GM23338 (cell line): ENCODE measurements at regions not wholly inside any gene's neighbourhood (a gene's known extent, or its start where the extent isn't known, plus 50 kb on each side); places are given as distances from the start of the nearest gene placed in this dataset.

Source experiments
- ATAC-seq: fragments of 200-7000 bp; cut with Tn5 transposase; 3 replicates; pipeline ENCODE4 v1.9.1; 2020
- DNase-seq: peaks from one replicate; pipeline ENCODE4 v3.0.0-alpha.2; 2015; ENCODE audit warnings: low spot score
- H2AFZ ChIP-seq: fragments of 200-600 bp; sonication (generic); 2 replicates; pipeline ENCODE4 v1.8.0; 2016; ENCODE audit warnings: antibody characterized with exemption, mild to moderate bottlenecking, moderate library complexity
- H3F3A ChIP-seq: fragments of 200-600 bp; sonication (generic); replicated peaks from 2 replicates; pipeline ENCODE4 v1.8.0; 2017; ENCODE audit warnings: antibody characterized with exemption, mixed run types, low read depth
- H3K27ac ChIP-seq: fragments of 200-600 bp; sonication (generic); 2 replicates; pipeline ENCODE4 v1.6.1; 2016; ENCODE audit warnings: low read depth
- H3K27me3 ChIP-seq: fragments of 200-600 bp; sonication (generic); 2 replicates; pipeline ENCODE4 v1.8.0; 2016; ENCODE audit warnings: mild to moderate bottlenecking, mixed run types, moderate library complexity; ENCODE audit not compliant: insufficient read depth
- H3K36me3 ChIP-seq: fragments of 200-600 bp; sonication (generic); 2 replicates; pipeline ENCODE4 v1.8.0; 2016; ENCODE audit warnings: mild to moderate bottlenecking; ENCODE audit not compliant: insufficient read depth
- H3K4me1 ChIP-seq: fragments of 200-600 bp; sonication (generic); 2 replicates; pipeline ENCODE4 v1.8.0; 2016; ENCODE audit warnings: mild to moderate bottlenecking, moderate library complexity; ENCODE audit not compliant: insufficient read depth
- H3K4me2 ChIP-seq: fragments of 200-600 bp; sonication (generic); 2 replicates; pipeline ENCODE4 v1.7.1; 2017; ENCODE audit warnings: mixed run types
- H3K4me3 ChIP-seq: fragments of 200-600 bp; sonication (generic); 2 replicates; pipeline ENCODE4 v1.6.1; 2016; ENCODE audit warnings: mixed run types
- H3K79me2 ChIP-seq: fragments of 200-600 bp; sonication (generic); replicated peaks from 2 replicates; pipeline ENCODE4 v1.8.0; 2017; ENCODE audit warnings: mild to moderate bottlenecking; ENCODE audit not compliant: insufficient read depth
- H3K9me2 ChIP-seq: fragments of 200-600 bp; sonication (generic); 2 replicates; pipeline ENCODE4 v1.8.0; 2017; ENCODE audit not compliant: insufficient read depth
- H4K20me1 ChIP-seq: fragments of 200-600 bp; sonication (generic); replicated peaks from 2 replicates; pipeline ENCODE4 v1.8.0; 2017; ENCODE audit warnings: mild to moderate bottlenecking; ENCODE audit not compliant: insufficient read depth
- H3K27ac Mint-ChIP-seq: 2 replicates; pipeline ENCODE4 v1.8.0; 2020; ENCODE audit warnings: inconsistent platforms, mild to moderate bottlenecking, moderate library complexity, mixed read lengths
- H3K27me3 Mint-ChIP-seq: 3 replicates; pipeline ENCODE4 v1.8.0; 2022; ENCODE audit warnings: low read depth, mild to moderate bottlenecking, moderate library complexity, mixed read lengths, inconsistent platforms; ENCODE audit not compliant: insufficient read depth, poor library complexity
- H3K36me3 Mint-ChIP-seq: 3 replicates; pipeline ENCODE4 v1.8.0; 2021; ENCODE audit warnings: low read depth, mild to moderate bottlenecking, inconsistent platforms, moderate library complexity, mixed read lengths
- H3K4me1 Mint-ChIP-seq: 3 replicates; pipeline ENCODE4 v1.8.0; 2020; ENCODE audit warnings: mild to moderate bottlenecking, inconsistent platforms, mixed read lengths
- H3K4me3 Mint-ChIP-seq: 3 replicates; pipeline ENCODE4 v1.8.0; 2021; ENCODE audit warnings: moderate library complexity, mild to moderate bottlenecking, inconsistent platforms, mixed read lengths
- H3K9me3 Mint-ChIP-seq: 3 replicates; pipeline ENCODE4 v1.8.0; 2020; ENCODE audit warnings: moderate library complexity, mild to moderate bottlenecking, inconsistent platforms, mixed read lengths
- EZH2 ChIP-seq: fragments of 200-600 bp; sonication (generic); IDR thresholded peaks from one replicate; pipeline ENCODE4 v1.8.0; 2017; ENCODE audit warnings: antibody characterized with exemption, mild to moderate bottlenecking, low read depth; ENCODE audit not compliant: unreplicated experiment
- EZH2phosphoT487 ChIP-seq: fragments of 200-600 bp; sonication (generic); IDR thresholded peaks from one replicate; pipeline ENCODE4 v1.8.1; 2018; ENCODE audit warnings: antibody characterized with exemption; ENCODE audit not compliant: unreplicated experiment
- JUNB ChIP-seq: IDR thresholded peaks from one replicate; pipeline ENCODE4 v1.6.1; 2016; ENCODE audit warnings: antibody characterized with exemption; ENCODE audit not compliant: unreplicated experiment
- NANOG ChIP-seq: IDR thresholded peaks from 2 replicates; pipeline ENCODE4 v1.6.1; 2016; ENCODE audit warnings: antibody characterized with exemption, borderline replicate concordance
- POLR2AphosphoS5 ChIP-seq: IDR thresholded peaks from 2 replicates; pipeline ENCODE4 v1.6.1; 2016; ENCODE audit warnings: antibody characterized with exemption, low read depth
- STAT1 ChIP-seq: IDR thresholded peaks from one replicate; pipeline ENCODE4 v1.6.1; 2016; ENCODE audit warnings: antibody characterized with exemption; ENCODE audit not compliant: unreplicated experiment
- ZNF462 ChIP-seq: fragments of 250-450 bp; sonication (Bioruptor Pico); IDR thresholded peaks from 2 replicates; pipeline ENCODE4 v1.5.0; 2020; ENCODE audit warnings: mild to moderate bottlenecking, moderate library complexity
- TF ChIP-seq, protein P1 (sequence below): IDR thresholded peaks from one replicate; pipeline ENCODE4 v1.6.1; 2018; ENCODE audit warnings: antibody characterized with exemption; ENCODE audit not compliant: unreplicated experiment

DNA sequence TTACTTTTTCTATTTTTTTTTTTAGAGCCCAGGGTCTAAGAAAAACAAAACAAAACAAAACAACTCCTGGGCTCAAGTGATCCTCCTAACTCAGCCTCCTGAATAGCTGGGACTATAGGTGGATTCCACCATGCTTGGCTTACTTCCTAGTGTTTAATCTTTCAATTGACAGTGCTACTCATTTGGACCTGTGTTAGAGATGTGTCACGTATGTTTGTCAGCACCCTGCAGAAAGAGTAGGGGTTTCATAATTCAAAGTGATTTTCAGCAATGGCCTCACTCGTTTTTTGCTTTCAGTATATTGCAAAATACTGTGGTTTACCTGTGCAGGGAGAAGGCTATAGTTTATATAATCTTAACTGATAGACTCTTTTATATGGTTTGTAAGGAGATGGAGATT lies 71.6 kb upstream of the TEX13D start (continued):
- no peak for TF ChIP-seq ZNF462 (CRISPR knock-in tag)

DNA sequence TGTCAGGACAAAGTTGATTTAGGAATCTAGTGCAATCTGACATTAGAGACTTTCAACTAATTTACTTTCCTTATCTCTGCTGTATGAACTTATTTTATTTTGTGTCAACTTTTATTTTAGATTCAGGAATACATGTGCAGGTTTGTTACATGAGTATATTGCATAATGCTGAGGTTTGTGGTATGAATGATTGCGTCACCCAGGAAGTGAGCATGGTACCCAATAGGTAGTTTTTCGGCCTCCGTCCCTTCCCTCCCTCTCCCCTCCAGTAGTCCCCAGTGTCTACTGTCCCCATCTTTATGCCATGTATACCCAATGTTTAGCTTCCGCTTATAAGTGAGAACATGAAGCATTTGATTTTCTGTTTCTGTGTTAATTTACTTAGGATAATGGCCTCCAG lies 68.7 kb upstream of the TEX13D start:
- Mint-ChIP-seq H3K4me1 (no peaks in the 10 kb centered on the region; the same call in 2 of the 3 replicates), H3K27me3 (peaks cover 2% of the 10 kb centered on the region), H3K36me3 (no peaks in the 10 kb centered on the region), H3K4me3 (no peak overlapping the region), H3K27ac (no peak overlapping the region), H3K9me3 (no peaks in the 10 kb centered on the region)
- no peaks in the 10 kb centered on the region for H3K79me2 ChIP-seq
- no peaks in the 10 kb centered on the region for H3K27me3 ChIP-seq
- H3K27ac ChIP-seq = no peak overlapping the region
- no peaks in the 10 kb centered on the region for H3F3A ChIP-seq
- H3K4me3 ChIP-seq = no peak overlapping the region
- H3K4me2 ChIP-seq = no peak overlapping the region
- no peaks in the 10 kb centered on the region for H4K20me1 ChIP-seq
- TF ChIP-seq, protein P1, sequence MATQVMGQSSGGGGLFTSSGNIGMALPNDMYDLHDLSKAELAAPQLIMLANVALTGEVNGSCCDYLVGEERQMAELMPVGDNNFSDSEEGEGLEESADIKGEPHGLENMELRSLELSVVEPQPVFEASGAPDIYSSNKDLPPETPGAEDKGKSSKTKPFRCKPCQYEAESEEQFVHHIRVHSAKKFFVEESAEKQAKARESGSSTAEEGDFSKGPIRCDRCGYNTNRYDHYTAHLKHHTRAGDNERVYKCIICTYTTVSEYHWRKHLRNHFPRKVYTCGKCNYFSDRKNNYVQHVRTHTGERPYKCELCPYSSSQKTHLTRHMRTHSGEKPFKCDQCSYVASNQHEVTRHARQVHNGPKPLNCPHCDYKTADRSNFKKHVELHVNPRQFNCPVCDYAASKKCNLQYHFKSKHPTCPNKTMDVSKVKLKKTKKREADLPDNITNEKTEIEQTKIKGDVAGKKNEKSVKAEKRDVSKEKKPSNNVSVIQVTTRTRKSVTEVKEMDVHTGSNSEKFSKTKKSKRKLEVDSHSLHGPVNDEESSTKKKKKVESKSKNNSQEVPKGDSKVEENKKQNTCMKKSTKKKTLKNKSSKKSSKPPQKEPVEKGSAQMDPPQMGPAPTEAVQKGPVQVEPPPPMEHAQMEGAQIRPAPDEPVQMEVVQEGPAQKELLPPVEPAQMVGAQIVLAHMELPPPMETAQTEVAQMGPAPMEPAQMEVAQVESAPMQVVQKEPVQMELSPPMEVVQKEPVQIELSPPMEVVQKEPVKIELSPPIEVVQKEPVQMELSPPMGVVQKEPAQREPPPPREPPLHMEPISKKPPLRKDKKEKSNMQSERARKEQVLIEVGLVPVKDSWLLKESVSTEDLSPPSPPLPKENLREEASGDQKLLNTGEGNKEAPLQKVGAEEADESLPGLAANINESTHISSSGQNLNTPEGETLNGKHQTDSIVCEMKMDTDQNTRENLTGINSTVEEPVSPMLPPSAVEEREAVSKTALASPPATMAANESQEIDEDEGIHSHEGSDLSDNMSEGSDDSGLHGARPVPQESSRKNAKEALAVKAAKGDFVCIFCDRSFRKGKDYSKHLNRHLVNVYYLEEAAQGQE = no peak
- no peak for TF ChIP-seq POLR2AphosphoS5
- TF ChIP-seq EZH2phosphoT487 = no peak
- TF ChIP-seq EZH2 = no peak
- no peak for TF ChIP-seq STAT1
- TF ChIP-seq JUNB = no peak
- TF ChIP-seq NANOG = no peak
- ATAC-seq (no peak), DNase-seq (no peak)
- H3K9me2 ChIP-seq = no peaks in the 10 kb centered on the region
- no peaks in the 10 kb centered on the region for H3K36me3 ChIP-seq
- H2AFZ ChIP-seq = no peak overlapping the region
- H3K4me1 ChIP-seq = no peaks in the 10 kb centered on the region
